IMR-90 (cell line): ENCODE measurements at regions not wholly inside any gene's neighbourhood (a gene's known extent, or its start where the extent isn't known, plus 50 kb on each side); places are given as distances from the start of the nearest gene placed in this dataset.

Experiments used
- ATAC-seq: fragments of 200-7000 bp; cut with Tn5 transposase; 2 replicates; pipeline ENCODE4 v1.9.1; 2020; ENCODE audit warnings: low read depth, mild to moderate bottlenecking, moderate library complexity
- BruUV-seq: library from RNA; stranded (reverse); fragments of 400-500 nt; replicated peaks from 2 replicates; lab custom pipeline; 2021; lab: Mats Ljungman, UMichigan
- CTCF ChIA-PET: fragments of 300-600 bp; formaldehyde crosslinking; extraction: SDS; loops from one replicate; lab custom pipeline; 2021; ENCODE audit warnings: antibody characterized with exemption; lab: Yijun Ruan, JAX
- POLR2A ChIA-PET: fragments of 300-600 bp; sonication (Branson Sonifier 250); formaldehyde crosslinking; loops from one replicate; lab custom pipeline; 2022; ENCODE audit warnings: antibody characterized with exemption; ENCODE audit not compliant: unreplicated experiment; lab: Charles Lee
- DNase-seq: peaks from one replicate; pipeline ENCODE4 v3.0.0; 2013
- H2AFZ ChIP-seq: replicated peaks from 2 replicates; pipeline ENCODE3; 2013; ENCODE audit warnings: low read length, mild to moderate bottlenecking; ENCODE audit not compliant: poor library complexity
- H2AK5ac ChIP-seq: 2 replicates; pipeline ENCODE4 v1.6.1; 2013; ENCODE audit warnings: low read depth, low read length, inconsistent platforms
- H2AK9ac ChIP-seq: replicated peaks from 2 replicates; pipeline ENCODE3; 2013; ENCODE audit warnings: mild to moderate bottlenecking, low read depth, low read length, moderate library complexity; ENCODE audit not compliant: poor library complexity
- H2BK120ac ChIP-seq: 2 replicates; pipeline ENCODE4 v1.6.1; 2013; ENCODE audit warnings: low read depth, low read length, inconsistent platforms
- H2BK15ac ChIP-seq: 3 replicates; pipeline ENCODE4 v1.6.1; 2013; ENCODE audit warnings: low read depth, low read length, inconsistent platforms
- H2BK20ac ChIP-seq: 2 replicates; pipeline ENCODE4 v1.6.1; 2013; ENCODE audit warnings: low read depth, mild to moderate bottlenecking, inconsistent platforms, low read length, moderate library complexity
- H2BK5ac ChIP-seq: 2 replicates; pipeline ENCODE4 v1.6.1; 2013; ENCODE audit warnings: mild to moderate bottlenecking, low read depth, low read length, inconsistent platforms; ENCODE audit not compliant: poor library complexity, severe bottlenecking
- H3K14ac ChIP-seq: replicated peaks from 2 replicates; pipeline ENCODE4 v1.6.1; 2013; ENCODE audit warnings: low read depth, low read length, inconsistent platforms
- H3K18ac ChIP-seq: 2 replicates; pipeline ENCODE4 v1.6.1; 2013; ENCODE audit warnings: low read depth, low read length, control low read depth
- H3K23ac ChIP-seq: 2 replicates; pipeline ENCODE4 v1.6.1; 2013; ENCODE audit warnings: low read depth, low read length, inconsistent platforms
- H3K27ac ChIP-seq: 2 replicates; pipeline ENCODE4 v1.5.1; 2013; ENCODE audit warnings: mild to moderate bottlenecking, control low read depth, low read length; ENCODE audit not compliant: insufficient read depth
- H3K27me3 ChIP-seq: 2 replicates; pipeline ENCODE4 v1.6.1; 2013; ENCODE audit warnings: low read length; ENCODE audit not compliant: control insufficient read depth, insufficient read depth
- H3K36me3 ChIP-seq: 2 replicates; pipeline ENCODE4 v1.6.1; 2013; ENCODE audit warnings: low read length, mixed read lengths; ENCODE audit not compliant: control insufficient read depth, insufficient read depth
- H3K4ac ChIP-seq: 2 replicates; pipeline ENCODE4 v1.6.1; 2013; ENCODE audit warnings: low read depth, low read length, inconsistent platforms
- H3K4me1 ChIP-seq: 2 replicates; pipeline ENCODE4 v1.6.1; 2013; ENCODE audit warnings: low read length, mixed read lengths; ENCODE audit not compliant: control insufficient read depth, insufficient read depth
- H3K4me2 ChIP-seq: 2 replicates; pipeline ENCODE4 v1.6.1; 2013; ENCODE audit warnings: low read depth, mild to moderate bottlenecking, control low read depth, low read length, moderate library complexity
- H3K4me3 ChIP-seq: 2 replicates; pipeline ENCODE4 v1.5.1; 2013; ENCODE audit warnings: low read depth, mild to moderate bottlenecking, control low read depth, low read length, moderate library complexity; ENCODE audit not compliant: insufficient read depth
- H3K56ac ChIP-seq: 2 replicates; pipeline ENCODE4 v1.6.1; 2013; ENCODE audit warnings: low read length, inconsistent platforms; ENCODE audit not compliant: insufficient read depth; ENCODE audit errors: extremely low read depth
- H3K79me1 ChIP-seq, 2 experiments: 2 replicates each; pipeline ENCODE4 v1.6.1; 2013; ENCODE audit warnings: low read length in 2 of 2, inconsistent platforms in 1 of 2, low read depth in 1 of 2
- H3K9ac ChIP-seq: 2 replicates; pipeline ENCODE4 v1.6.1; 2013; ENCODE audit warnings: low read depth, low read length, control low read depth
- H3K9me1 ChIP-seq: 2 replicates; pipeline ENCODE4 v1.6.1; 2013; ENCODE audit warnings: low read length, inconsistent platforms; ENCODE audit not compliant: insufficient read depth
- H3K9me3 ChIP-seq: 2 replicates; pipeline ENCODE4 v1.6.1; 2013; ENCODE audit warnings: low read length; ENCODE audit not compliant: control insufficient read depth, insufficient read depth
- H4K20me1 ChIP-seq: 2 replicates; pipeline ENCODE4 v1.6.1; 2013; ENCODE audit warnings: low read length, inconsistent platforms; ENCODE audit not compliant: insufficient read depth
- H4K5ac ChIP-seq: 2 replicates; pipeline ENCODE4 v1.6.1; 2013; ENCODE audit warnings: mild to moderate bottlenecking, low read depth, low read length, control low read depth
- H4K8ac ChIP-seq, 2 experiments: 2 replicates each; pipeline ENCODE4 v1.6.1; 2013; ENCODE audit warnings: low read depth in 2 of 2, low read length in 2 of 2, control low read depth in 1 of 2, inconsistent platforms in 1 of 2
- H4K91ac ChIP-seq: 2 replicates; pipeline ENCODE4 v1.6.1; 2013; ENCODE audit warnings: low read depth, low read length, inconsistent platforms; ENCODE audit not compliant: insufficient read depth
- BHLHE40 ChIP-seq: fragments of 150-350 bp; IDR thresholded peaks from 2 replicates; pipeline ENCODE4 v1.6.1; 2016; ENCODE audit warnings: mild to moderate bottlenecking, low read depth, low read length
- CEBPB ChIP-seq: IDR thresholded peaks from 2 replicates; pipeline ENCODE4 v1.6.1; 2012; ENCODE audit warnings: low read depth, low read length, improper control_type of control experiment
- CHD1 ChIP-seq: IDR thresholded peaks from 2 replicates; pipeline ENCODE4 v1.6.1; 2012; ENCODE audit warnings: low read depth, low read length, improper control_type of control experiment
- FOS ChIP-seq: fragments of 150-350 bp; IDR thresholded peaks from 2 replicates; pipeline ENCODE4 v1.6.1; 2016; ENCODE audit warnings: low read depth, low read length
- MAFK ChIP-seq: IDR thresholded peaks from 2 replicates; pipeline ENCODE4 v1.6.1; 2012; ENCODE audit warnings: low read depth, low read length, improper control_type of control experiment
- MXI1 ChIP-seq: IDR thresholded peaks from 2 replicates; pipeline ENCODE4 v1.6.1; 2012; ENCODE audit warnings: low read depth, mild to moderate bottlenecking, low read length, moderate library complexity, borderline replicate concordance
- NFE2L2 ChIP-seq: fragments of 150-350 bp; IDR thresholded peaks from 2 replicates; pipeline ENCODE4 v1.6.1; 2016; ENCODE audit warnings: low read depth, mild to moderate bottlenecking, low read length
- POLR2A ChIP-seq: IDR thresholded peaks from 2 replicates; pipeline ENCODE4 v1.6.1; 2012; ENCODE audit warnings: mild to moderate bottlenecking, low read depth, low read length
- RAD21 ChIP-seq: IDR thresholded peaks from 2 replicates; pipeline ENCODE4 v1.6.1; 2012; ENCODE audit warnings: low read length, improper control_type of control experiment
- RCOR1 ChIP-seq: IDR thresholded peaks from 2 replicates; pipeline ENCODE4 v1.6.1; 2012; ENCODE audit warnings: mild to moderate bottlenecking, low read length, improper control_type of control experiment; ENCODE audit not compliant: insufficient replicate concordance
- WGBS, 2 experiments: methylation state at CpG; one replicate each; pipeline versions ENCODE4 v1.1.5 to v1.1.7; 2013; ENCODE audit warnings: missing lambda C conversion rate in 2 of 2; ENCODE audit not compliant: insufficient read length in 1 of 2; ENCODE audit errors: extremely low coverage in 2 of 2; 5-methylcytosine and 5-hydroxymethylcytosine counted together
- dilution Hi-C: fragments of 300-500 bp; cut with HindIII; formaldehyde crosslinking; loops from one replicate; pipeline ENCODE4 v1.14.3; 2018; ENCODE audit warnings: low sequenced_read_pairs; ENCODE audit not compliant: unreplicated experiment
- in situ Hi-C: fragments of 300-500 bp; cut with MboI; formaldehyde crosslinking; loops from 3 replicates; pipeline ENCODE4 v1.14.3; 2019; ENCODE audit warnings: low sequenced_read_pairs, inconsistent platforms, mixed read lengths
- intact Hi-C: fragments of 100-400 bp; cut with micrococcal nuclease; formaldehyde crosslinking; loops from 2 replicates; pipeline ENCODE4 v1.10.0; 2022
- TF ChIP-seq, protein P1 (sequence below): fragments of 150-350 bp; IDR thresholded peaks from 2 replicates; pipeline ENCODE4 v1.6.1; 2016; ENCODE audit warnings: low read depth, mild to moderate bottlenecking, low read length, moderate library complexity, borderline replicate concordance
- TF ChIP-seq, protein P2 (sequence below): fragments of 150-350 bp; IDR thresholded peaks from 2 replicates; pipeline ENCODE4 v1.6.1; 2017; ENCODE audit warnings: mild to moderate bottlenecking, antibody characterized with exemption, low read length, low read depth

DNA sequence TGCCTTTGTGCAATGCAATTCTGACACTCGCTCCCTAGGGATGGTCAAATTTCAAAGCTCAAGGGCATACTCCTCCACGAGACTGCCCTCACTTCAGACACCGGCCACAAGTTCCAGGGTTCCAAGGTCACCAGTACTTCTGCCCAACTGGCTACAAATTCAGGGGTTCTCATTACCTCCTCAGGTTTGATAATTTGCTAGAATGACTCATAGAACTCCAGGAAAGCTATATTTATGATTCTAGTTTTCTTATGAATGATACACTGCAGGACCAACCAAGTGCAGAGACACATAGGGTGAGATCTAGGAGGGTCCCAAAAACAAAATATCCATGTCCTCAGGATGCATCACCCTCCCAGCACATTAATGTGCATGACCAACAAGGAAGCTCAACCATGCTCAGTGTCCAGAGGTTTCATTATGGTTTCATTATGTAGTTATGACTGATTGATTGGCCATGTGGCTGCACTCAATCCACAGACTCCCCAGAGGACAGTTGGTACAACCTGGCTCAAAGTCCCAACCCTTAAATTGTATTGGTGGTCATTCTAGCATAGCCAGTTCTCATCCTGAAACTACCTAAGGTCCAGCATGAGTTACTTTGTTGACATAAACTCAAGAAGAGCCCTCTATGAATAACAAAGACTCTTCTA lies 170.4 kb upstream of the LRRN1 start:
- WGBS, 2 experiments: no CpG with 5 or more reads among the region's 3 CpGs
- Histone ChIP-seq H3K23ac (no peak overlapping the region), H3K4me3 (no peak overlapping the region), H2AFZ (no peak overlapping the region), H3K27me3 (no peaks in the 10 kb centered on the region), H3K9me1 (no peaks in the 10 kb centered on the region), H3K9ac (no peak overlapping the region), H2BK5ac (no peak overlapping the region), H3K14ac (no peak overlapping the region), H3K4ac (no peak overlapping the region), H2BK120ac (no peak overlapping the region), H3K36me3 (no peaks in the 10 kb centered on the region), H3K4me2 (no peak overlapping the region), H3K4me1 (no peaks in the 10 kb centered on the region), H4K8ac (no peak overlapping the region), H2AK9ac (no peak overlapping the region), H4K91ac (no peak overlapping the region), H2BK15ac (no peak overlapping the region), H2AK5ac (no peak overlapping the region), H2BK20ac (no peak overlapping the region), H3K56ac (no peak overlapping the region), H4K20me1 (no peaks in the 10 kb centered on the region), H3K27ac (no peak overlapping the region), H3K9me3 (peaks cover 3% of the 10 kb centered on the region; the same call in 1 of the 2 replicates), H3K18ac (no peak overlapping the region), H3K79me1 (no peaks in the 10 kb centered on the region), H4K5ac (no peak overlapping the region)
- CTCF ChIA-PET: no interaction called here
- no peak for TF ChIP-seq BHLHE40
- TF ChIP-seq, protein P1, sequence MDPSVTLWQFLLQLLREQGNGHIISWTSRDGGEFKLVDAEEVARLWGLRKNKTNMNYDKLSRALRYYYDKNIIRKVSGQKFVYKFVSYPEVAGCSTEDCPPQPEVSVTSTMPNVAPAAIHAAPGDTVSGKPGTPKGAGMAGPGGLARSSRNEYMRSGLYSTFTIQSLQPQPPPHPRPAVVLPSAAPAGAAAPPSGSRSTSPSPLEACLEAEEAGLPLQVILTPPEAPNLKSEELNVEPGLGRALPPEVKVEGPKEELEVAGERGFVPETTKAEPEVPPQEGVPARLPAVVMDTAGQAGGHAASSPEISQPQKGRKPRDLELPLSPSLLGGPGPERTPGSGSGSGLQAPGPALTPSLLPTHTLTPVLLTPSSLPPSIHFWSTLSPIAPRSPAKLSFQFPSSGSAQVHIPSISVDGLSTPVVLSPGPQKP: no peak
- no peak for TF ChIP-seq FOS
- TF ChIP-seq MXI1: no peak
- TF ChIP-seq NFE2L2: no peak
- no peak for TF ChIP-seq CHD1
- TF ChIP-seq POLR2A: no peak
- no peak for TF ChIP-seq RAD21
- no peak for TF ChIP-seq RCOR1
- no peak for TF ChIP-seq MAFK
- TF ChIP-seq CEBPB: no peak
- TF ChIP-seq, protein P2, sequence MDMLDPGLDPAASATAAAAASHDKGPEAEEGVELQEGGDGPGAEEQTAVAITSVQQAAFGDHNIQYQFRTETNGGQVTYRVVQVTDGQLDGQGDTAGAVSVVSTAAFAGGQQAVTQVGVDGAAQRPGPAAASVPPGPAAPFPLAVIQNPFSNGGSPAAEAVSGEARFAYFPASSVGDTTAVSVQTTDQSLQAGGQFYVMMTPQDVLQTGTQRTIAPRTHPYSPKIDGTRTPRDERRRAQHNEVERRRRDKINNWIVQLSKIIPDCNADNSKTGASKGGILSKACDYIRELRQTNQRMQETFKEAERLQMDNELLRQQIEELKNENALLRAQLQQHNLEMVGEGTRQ: no peak
- no TSS peak for BruUV-seq
- dilution Hi-C loops: no loop called here
- POLR2A ChIA-PET: no interaction called here
- intact Hi-C loops: no loop called here
- ATAC-seq (no peak), DNase-seq (no peak)
- in situ Hi-C loops: no loop called here
